IMR-90 (cell line): ENCODE measurements at regions not wholly inside any gene's neighbourhood (a gene's known extent, or its start where the extent isn't known, plus 50 kb on each side); places are given as distances from the start of the nearest gene placed in this dataset.
A peak's percentile ranks its signal among the peaks of the same experiment; 100 is the strongest.

Source experiments
- ATAC-seq: fragments of 200-7000 bp; cut with Tn5 transposase; 2 replicates; pipeline ENCODE4 v1.9.1; 2020; ENCODE audit warnings: low read depth, mild to moderate bottlenecking, moderate library complexity
- BruUV-seq: library from RNA; stranded (reverse); fragments of 400-500 nt; replicated peaks from 2 replicates; lab custom pipeline; 2021; lab: Mats Ljungman, UMichigan
- CTCF ChIA-PET: fragments of 300-600 bp; formaldehyde crosslinking; extraction: SDS; loops from one replicate; lab custom pipeline; 2021; ENCODE audit warnings: antibody characterized with exemption; lab: Yijun Ruan, JAX
- POLR2A ChIA-PET: fragments of 300-600 bp; sonication (Branson Sonifier 250); formaldehyde crosslinking; loops from one replicate; lab custom pipeline; 2022; ENCODE audit warnings: antibody characterized with exemption; ENCODE audit not compliant: unreplicated experiment; lab: Charles Lee
- DNase-seq: peaks from one replicate; pipeline ENCODE4 v3.0.0; 2013
- H2AFZ ChIP-seq: replicated peaks from 2 replicates; pipeline ENCODE3; 2013; ENCODE audit warnings: low read length, mild to moderate bottlenecking; ENCODE audit not compliant: poor library complexity
- H2AK5ac ChIP-seq: 2 replicates; pipeline ENCODE4 v1.6.1; 2013; ENCODE audit warnings: low read depth, low read length, inconsistent platforms
- H2AK9ac ChIP-seq: replicated peaks from 2 replicates; pipeline ENCODE3; 2013; ENCODE audit warnings: mild to moderate bottlenecking, low read depth, low read length, moderate library complexity; ENCODE audit not compliant: poor library complexity
- H2BK120ac ChIP-seq: 2 replicates; pipeline ENCODE4 v1.6.1; 2013; ENCODE audit warnings: low read depth, low read length, inconsistent platforms
- H2BK15ac ChIP-seq: 3 replicates; pipeline ENCODE4 v1.6.1; 2013; ENCODE audit warnings: low read depth, low read length, inconsistent platforms
- H2BK20ac ChIP-seq: 2 replicates; pipeline ENCODE4 v1.6.1; 2013; ENCODE audit warnings: low read depth, mild to moderate bottlenecking, inconsistent platforms, low read length, moderate library complexity
- H2BK5ac ChIP-seq: 2 replicates; pipeline ENCODE4 v1.6.1; 2013; ENCODE audit warnings: mild to moderate bottlenecking, low read depth, low read length, inconsistent platforms; ENCODE audit not compliant: poor library complexity, severe bottlenecking
- H3K14ac ChIP-seq: replicated peaks from 2 replicates; pipeline ENCODE4 v1.6.1; 2013; ENCODE audit warnings: low read depth, low read length, inconsistent platforms
- H3K18ac ChIP-seq: 2 replicates; pipeline ENCODE4 v1.6.1; 2013; ENCODE audit warnings: low read depth, low read length, control low read depth
- H3K23ac ChIP-seq: 2 replicates; pipeline ENCODE4 v1.6.1; 2013; ENCODE audit warnings: low read depth, low read length, inconsistent platforms
- H3K27ac ChIP-seq: 2 replicates; pipeline ENCODE4 v1.5.1; 2013; ENCODE audit warnings: mild to moderate bottlenecking, control low read depth, low read length; ENCODE audit not compliant: insufficient read depth
- H3K27me3 ChIP-seq: 2 replicates; pipeline ENCODE4 v1.6.1; 2013; ENCODE audit warnings: low read length; ENCODE audit not compliant: control insufficient read depth, insufficient read depth
- H3K36me3 ChIP-seq: 2 replicates; pipeline ENCODE4 v1.6.1; 2013; ENCODE audit warnings: low read length, mixed read lengths; ENCODE audit not compliant: control insufficient read depth, insufficient read depth
- H3K4ac ChIP-seq: 2 replicates; pipeline ENCODE4 v1.6.1; 2013; ENCODE audit warnings: low read depth, low read length, inconsistent platforms
- H3K4me1 ChIP-seq: 2 replicates; pipeline ENCODE4 v1.6.1; 2013; ENCODE audit warnings: low read length, mixed read lengths; ENCODE audit not compliant: control insufficient read depth, insufficient read depth
- H3K4me2 ChIP-seq: 2 replicates; pipeline ENCODE4 v1.6.1; 2013; ENCODE audit warnings: low read depth, mild to moderate bottlenecking, control low read depth, low read length, moderate library complexity
- H3K4me3 ChIP-seq: 2 replicates; pipeline ENCODE4 v1.5.1; 2013; ENCODE audit warnings: low read depth, mild to moderate bottlenecking, control low read depth, low read length, moderate library complexity; ENCODE audit not compliant: insufficient read depth
- H3K56ac ChIP-seq: 2 replicates; pipeline ENCODE4 v1.6.1; 2013; ENCODE audit warnings: low read length, inconsistent platforms; ENCODE audit not compliant: insufficient read depth; ENCODE audit errors: extremely low read depth
- H3K79me1 ChIP-seq, 2 experiments: 2 replicates each; pipeline ENCODE4 v1.6.1; 2013; ENCODE audit warnings: low read length in 2 of 2, inconsistent platforms in 1 of 2, low read depth in 1 of 2
- H3K9ac ChIP-seq: 2 replicates; pipeline ENCODE4 v1.6.1; 2013; ENCODE audit warnings: low read depth, low read length, control low read depth
- H3K9me1 ChIP-seq: 2 replicates; pipeline ENCODE4 v1.6.1; 2013; ENCODE audit warnings: low read length, inconsistent platforms; ENCODE audit not compliant: insufficient read depth
- H3K9me3 ChIP-seq: 2 replicates; pipeline ENCODE4 v1.6.1; 2013; ENCODE audit warnings: low read length; ENCODE audit not compliant: control insufficient read depth, insufficient read depth
- H4K20me1 ChIP-seq: 2 replicates; pipeline ENCODE4 v1.6.1; 2013; ENCODE audit warnings: low read length, inconsistent platforms; ENCODE audit not compliant: insufficient read depth
- H4K5ac ChIP-seq: 2 replicates; pipeline ENCODE4 v1.6.1; 2013; ENCODE audit warnings: mild to moderate bottlenecking, low read depth, low read length, control low read depth
- H4K8ac ChIP-seq, 2 experiments: 2 replicates each; pipeline ENCODE4 v1.6.1; 2013; ENCODE audit warnings: low read depth in 2 of 2, low read length in 2 of 2, control low read depth in 1 of 2, inconsistent platforms in 1 of 2
- H4K91ac ChIP-seq: 2 replicates; pipeline ENCODE4 v1.6.1; 2013; ENCODE audit warnings: low read depth, low read length, inconsistent platforms; ENCODE audit not compliant: insufficient read depth
- CEBPB ChIP-seq: IDR thresholded peaks from 2 replicates; pipeline ENCODE4 v1.6.1; 2012; ENCODE audit warnings: low read depth, low read length, improper control_type of control experiment
- FOS ChIP-seq: fragments of 150-350 bp; IDR thresholded peaks from 2 replicates; pipeline ENCODE4 v1.6.1; 2016; ENCODE audit warnings: low read depth, low read length
- MXI1 ChIP-seq: IDR thresholded peaks from 2 replicates; pipeline ENCODE4 v1.6.1; 2012; ENCODE audit warnings: low read depth, mild to moderate bottlenecking, low read length, moderate library complexity, borderline replicate concordance
- RAD21 ChIP-seq: IDR thresholded peaks from 2 replicates; pipeline ENCODE4 v1.6.1; 2012; ENCODE audit warnings: low read length, improper control_type of control experiment
- RCOR1 ChIP-seq: IDR thresholded peaks from 2 replicates; pipeline ENCODE4 v1.6.1; 2012; ENCODE audit warnings: mild to moderate bottlenecking, low read length, improper control_type of control experiment; ENCODE audit not compliant: insufficient replicate concordance
- SMC3 ChIP-seq: fragments of 150-350 bp; IDR thresholded peaks from 2 replicates; pipeline ENCODE4 v1.6.1; 2016; ENCODE audit warnings: low read depth, mild to moderate bottlenecking, antibody characterized with exemption, low read length, moderate library complexity
- USF2 ChIP-seq: fragments of 150-350 bp; IDR thresholded peaks from 2 replicates; pipeline ENCODE4 v1.6.1; 2017; ENCODE audit warnings: mild to moderate bottlenecking, antibody characterized with exemption, low read length, low read depth
- WGBS, 2 experiments: methylation state at CpG; one replicate each; pipeline versions ENCODE4 v1.1.5 to v1.1.7; 2013; ENCODE audit warnings: missing lambda C conversion rate in 2 of 2; ENCODE audit not compliant: insufficient read length in 1 of 2; ENCODE audit errors: extremely low coverage in 2 of 2; 5-methylcytosine and 5-hydroxymethylcytosine counted together
- dilution Hi-C: fragments of 300-500 bp; cut with HindIII; formaldehyde crosslinking; loops from one replicate; pipeline ENCODE4 v1.14.3; 2018; ENCODE audit warnings: low sequenced_read_pairs; ENCODE audit not compliant: unreplicated experiment
- in situ Hi-C: fragments of 300-500 bp; cut with MboI; formaldehyde crosslinking; loops from 3 replicates; pipeline ENCODE4 v1.14.3; 2019; ENCODE audit warnings: low sequenced_read_pairs, inconsistent platforms, mixed read lengths
- intact Hi-C: fragments of 100-400 bp; cut with micrococcal nuclease; formaldehyde crosslinking; loops from 2 replicates; pipeline ENCODE4 v1.10.0; 2022

- Histone ChIP-seq H4K5ac (no peak overlapping the region), H3K4ac (no peak overlapping the region), H3K27me3 (peaks cover 3% of the 10 kb centered on the region), H3K79me1 (no peaks in the 10 kb centered on the region), H3K18ac (no peak overlapping the region), H3K4me1 (no peaks in the 10 kb centered on the region), H3K56ac (no peak overlapping the region), H2BK5ac (no peak overlapping the region), H3K4me2 (no peak overlapping the region; the same call in 1 of the 2 replicates), H2BK20ac (no peak overlapping the region), H3K4me3 (no peak overlapping the region), H3K36me3 (no peaks in the 10 kb centered on the region), H2AFZ (no peak overlapping the region), H2AK9ac (no peak overlapping the region), H3K14ac (no peak overlapping the region), H3K9me3 (no peaks in the 10 kb centered on the region), H2AK5ac (no peak overlapping the region), H2BK120ac (no peak overlapping the region), H3K27ac (no peak overlapping the region), H4K20me1 (no peaks in the 10 kb centered on the region), H3K23ac (no peak overlapping the region), H2BK15ac (no peak overlapping the region), H4K8ac (no peak overlapping the region), H3K9me1 (no peaks in the 10 kb centered on the region), H4K91ac (no peak overlapping the region), H3K9ac (no peak overlapping the region)
- dilution Hi-C loops (no loop called here), in situ Hi-C loops (no loop called here), intact Hi-C loops (no loop called here)
- no peak for TF ChIP-seq CEBPB
- no peak for TF ChIP-seq RAD21
- no peak for TF ChIP-seq SMC3
- TF ChIP-seq FOS: no peak
- no peak for TF ChIP-seq MXI1
- no peak for TF ChIP-seq USF2
- no peak for TF ChIP-seq RCOR1
- ATAC-seq: no peak
- WGBS, 2 experiments: no CpG with 5 or more reads among the region's 2 CpGs
- no TSS peak for BruUV-seq
- POLR2A ChIA-PET: no interaction called here
- peak; percentile 3 for DNase-seq
- CTCF ChIA-PET: no interaction called here
These were observed 266.7 kb downstream of the METTL4 start for GRCh38 chr18:2304378-2305175.
